HG02852 (cell line): ENCODE measurements at regions not wholly inside any gene's neighbourhood (a gene's known extent, or its start where the extent isn't known, plus 50 kb on each side); places are given as distances from the start of the nearest gene placed in this dataset.
"Not testable (repeated sequence)": the region's sequence is repeated elsewhere in the genome, so short reads cannot be mapped to it uniquely, and the experiment has no call there.

Experiments used
- ATAC-seq: cut with Tn5 transposase; IDR thresholded peaks from one replicate; pipeline ENCODE4 v1.9.1; 2021; ENCODE audit warnings: mild to moderate bottlenecking, moderate library complexity; ENCODE audit not compliant: unreplicated experiment

GRCh38 chr17:64786337-64786736, 124.2 kb upstream of the SMURF2 start:
- ATAC-seq, result no peak

GRCh38 chr17:64785011-64785421, 122.9 kb upstream of the SMURF2 start:
- ATAC-seq, result no peak

- ATAC-seq, result no peak
Observed at GRCh38 chr17:64784353-64785010, 122.4 kb upstream of the SMURF2 start.

DNA sequence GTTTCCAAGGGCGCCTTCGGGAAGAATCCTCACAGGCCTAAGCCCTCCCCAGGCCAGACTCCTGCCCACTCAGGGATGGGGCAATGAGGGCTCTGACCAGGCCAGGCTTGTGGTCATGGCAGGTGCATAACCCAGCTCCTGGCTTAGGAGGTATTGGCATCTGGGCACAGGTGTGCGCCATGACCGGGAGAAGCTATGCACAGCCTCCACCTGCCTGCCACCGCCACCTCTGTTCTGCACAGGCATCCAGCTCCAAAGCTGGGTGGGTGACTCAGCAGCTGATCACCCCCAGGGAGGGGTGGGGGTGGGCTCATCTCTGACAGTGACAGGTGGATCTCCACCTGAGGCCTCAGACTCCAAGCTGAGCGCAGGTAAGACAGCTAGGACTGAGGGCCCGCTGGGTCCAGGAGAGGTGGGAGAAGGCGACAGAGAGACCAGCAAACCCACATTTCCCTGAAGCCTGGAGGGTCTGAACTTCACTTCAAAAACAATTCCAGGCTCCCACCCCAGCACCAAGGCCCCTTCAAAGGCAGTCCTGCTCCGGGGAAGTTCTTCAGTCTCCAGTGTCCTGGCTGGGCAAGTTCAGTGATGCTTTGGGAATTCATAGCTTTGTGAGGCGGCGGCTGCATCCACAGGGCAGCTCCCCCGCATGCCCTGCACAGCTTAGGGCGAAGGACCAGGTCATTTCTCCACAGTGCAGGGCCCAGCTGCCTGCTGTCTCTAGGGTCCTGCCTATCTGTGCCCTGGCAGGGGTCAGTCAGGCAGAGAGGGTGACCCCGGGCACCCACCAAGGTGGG, 121.6 kb upstream of the SMURF2 start:
- no peak for ATAC-seq

DNA sequence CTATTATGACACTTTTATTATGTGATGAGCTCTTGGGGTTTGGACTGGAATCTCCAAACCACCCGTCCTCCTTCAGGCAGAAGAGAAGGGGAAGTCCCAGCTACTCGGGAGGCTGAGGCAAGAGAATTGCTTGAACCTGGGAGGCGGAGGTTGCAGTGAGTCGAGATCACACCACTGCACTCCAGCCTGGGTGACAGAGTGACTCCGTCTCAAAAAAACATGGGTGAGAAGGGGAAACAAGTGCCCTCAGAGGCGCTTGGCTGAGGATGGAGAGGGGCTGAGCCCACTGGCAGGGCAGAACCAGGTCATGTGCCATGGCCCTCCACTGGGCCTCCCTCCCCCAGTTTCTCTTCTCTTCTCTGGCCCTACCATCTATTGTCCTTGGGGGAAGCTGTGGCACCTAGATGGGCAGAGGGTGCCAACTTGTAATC, 120.9 kb upstream of the SMURF2 start:
- ATAC-seq, result no peak

DNA sequence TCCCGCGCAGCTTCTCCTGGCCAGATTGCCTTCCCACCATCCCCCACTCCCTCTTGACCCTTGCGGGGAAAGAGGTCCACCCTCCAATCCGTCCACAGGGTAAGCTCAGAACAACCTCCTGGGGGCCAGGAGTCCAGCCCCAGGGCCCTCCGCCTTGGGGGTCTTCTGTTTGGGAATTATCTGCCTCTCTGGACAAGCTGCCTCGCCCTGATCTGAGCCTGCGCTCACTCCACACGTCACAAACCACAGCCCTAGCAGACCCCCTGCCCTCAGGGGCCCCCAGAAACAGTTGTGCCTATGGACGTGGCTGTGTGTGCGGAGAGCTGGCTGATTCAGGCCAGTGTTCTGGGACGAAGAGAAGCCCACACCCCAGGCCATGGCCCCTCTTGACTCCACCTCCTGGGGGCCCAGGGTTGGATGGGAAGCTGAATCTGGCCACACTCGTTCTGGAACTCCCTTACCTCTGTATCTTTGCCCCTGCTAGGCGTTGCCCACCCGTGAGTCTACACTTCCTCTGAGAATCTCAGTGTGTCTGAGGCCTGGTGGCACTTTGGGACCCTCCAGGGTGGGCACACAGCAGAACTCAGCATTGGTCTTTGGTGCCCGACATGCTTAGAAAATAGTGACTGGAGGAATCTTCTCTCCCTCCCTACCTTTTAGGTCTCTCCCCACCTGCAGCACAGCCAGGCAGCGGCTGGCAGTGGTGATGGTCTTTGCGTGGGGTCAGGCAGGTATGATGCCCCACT, 119.9 kb upstream of the SMURF2 start:
- ATAC-seq, result no peak

- no peak for ATAC-seq
Observed at GRCh38 chr17:64781014-64781756, 119.1 kb upstream of the SMURF2 start.

DNA sequence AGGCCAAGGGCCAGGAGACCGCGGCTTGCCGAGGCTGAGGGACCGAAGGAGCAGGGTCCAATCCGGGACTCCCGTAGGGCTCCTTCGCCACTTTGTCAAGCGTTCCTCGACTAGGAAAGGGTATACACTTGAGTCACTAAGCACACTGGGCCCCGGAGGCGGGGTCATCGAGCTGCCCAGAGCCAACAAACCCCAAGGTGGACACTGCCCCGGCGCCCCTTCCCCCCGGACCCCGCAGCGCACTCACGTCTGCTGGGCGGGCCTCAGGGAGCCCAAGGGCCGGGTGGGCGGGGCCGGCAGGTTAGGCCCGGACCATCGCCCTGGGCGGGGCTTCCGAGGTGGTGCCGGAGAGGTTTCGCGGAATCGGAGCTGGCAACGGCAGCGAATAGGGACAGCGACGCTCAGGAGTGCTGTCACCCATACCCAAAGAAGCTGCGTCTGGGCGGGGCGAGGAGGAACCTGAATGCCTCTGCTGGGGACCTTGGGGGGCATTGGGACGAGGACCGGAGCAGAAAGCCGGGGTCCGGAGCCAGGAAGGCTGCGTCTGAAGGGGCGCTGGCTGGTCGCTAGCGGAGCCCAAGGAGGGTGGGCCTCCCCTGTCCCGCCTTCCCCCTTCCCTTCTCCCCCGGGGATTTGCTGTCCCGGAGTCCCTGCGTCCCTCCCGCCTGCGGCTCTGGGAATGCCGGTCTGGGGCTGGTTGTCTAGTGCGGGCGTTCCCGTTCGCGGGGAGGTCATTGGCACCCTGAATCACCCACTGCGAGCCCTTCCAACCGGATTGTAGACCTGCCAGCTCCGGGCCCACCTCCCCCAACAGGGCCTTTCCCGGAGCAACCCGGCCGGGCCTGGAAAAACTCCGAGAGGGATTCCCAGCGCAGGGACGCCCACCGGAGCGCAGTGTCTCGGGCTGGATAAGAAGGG, 118.2 kb upstream of the SMURF2 start:
- no peak for ATAC-seq

DNA sequence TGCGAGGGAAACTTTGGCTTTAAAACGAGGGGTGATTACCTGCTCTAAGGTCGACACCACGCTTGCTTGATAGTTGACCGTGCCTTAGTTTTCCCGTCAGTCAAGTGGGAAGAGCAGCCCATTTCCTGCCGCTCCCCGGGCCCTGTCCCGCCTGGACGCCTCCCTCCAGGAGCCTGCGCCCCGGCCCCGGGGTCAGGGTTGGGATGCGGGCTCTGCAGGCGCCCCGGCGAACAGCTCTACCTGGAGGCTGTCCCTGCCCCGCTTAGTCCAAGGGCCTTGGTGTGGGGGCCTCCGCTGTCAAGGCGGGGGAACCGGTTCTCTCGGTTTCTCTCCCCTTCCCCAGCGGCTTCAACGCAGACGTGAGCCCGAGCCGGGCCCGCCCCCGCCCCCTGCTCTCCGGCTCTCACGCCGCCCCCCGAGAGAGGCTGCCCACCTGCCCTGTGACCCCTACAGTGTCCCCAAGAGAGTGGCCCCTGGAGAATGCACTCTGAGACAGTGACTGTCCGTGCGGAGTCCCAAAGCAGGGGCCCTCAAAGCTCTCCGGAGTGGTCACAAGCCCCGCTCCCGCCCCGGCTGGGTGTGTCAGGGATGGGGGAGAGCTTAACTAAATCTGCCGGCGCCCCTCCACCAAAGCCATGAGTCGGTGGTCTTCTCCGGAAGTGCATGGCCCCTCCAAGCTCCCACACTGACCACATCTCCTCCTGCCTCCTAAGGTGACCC, 117.4 kb upstream of the SMURF2 start:
- no peak for ATAC-seq

- not testable (repeated sequence) for ATAC-seq
Observed at GRCh38 chr17:64779098-64779375, 116.9 kb upstream of the SMURF2 start.

DNA sequence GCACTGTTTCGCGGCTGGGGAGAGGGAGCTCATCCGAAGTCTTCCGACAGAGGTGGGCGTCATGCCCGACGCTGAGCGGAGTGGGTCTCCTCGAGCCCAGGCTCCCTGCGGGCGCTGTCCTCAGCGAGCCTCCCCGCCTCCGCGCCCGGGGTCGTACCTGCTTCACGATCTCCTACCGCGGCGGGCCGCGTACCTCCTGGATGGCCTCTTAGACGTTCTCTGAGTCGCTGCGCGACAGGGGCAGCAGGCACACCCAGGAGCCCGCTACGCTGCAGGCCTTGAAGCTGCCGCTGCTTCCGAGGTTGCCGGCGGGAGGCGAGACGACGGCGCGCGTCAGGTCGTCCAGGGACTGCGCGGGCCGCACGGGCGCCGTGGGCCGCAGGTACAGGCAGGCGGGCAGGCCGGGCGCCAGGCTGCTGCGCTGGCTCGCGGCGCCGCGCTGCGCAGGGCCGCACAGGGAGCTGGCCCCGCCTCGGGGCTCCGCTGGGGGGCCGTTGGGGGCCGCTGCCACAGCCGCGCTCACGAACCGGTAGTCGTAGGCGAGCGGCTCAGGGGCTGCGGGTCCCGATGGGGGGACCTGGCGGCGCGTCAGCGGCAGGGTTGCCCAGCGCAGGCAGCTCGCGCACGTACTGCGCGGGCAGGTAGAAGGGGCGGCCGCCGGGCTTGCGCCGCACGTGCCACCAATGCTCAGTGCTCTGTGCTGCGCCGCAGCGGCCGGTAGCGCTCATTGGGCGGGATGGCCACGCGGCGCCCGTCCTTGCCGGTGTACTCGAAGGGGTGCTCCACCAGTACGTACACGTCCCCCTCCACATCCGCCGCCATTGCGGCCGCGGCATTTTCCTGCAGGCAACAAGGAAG, 116.4 kb upstream of the SMURF2 start:
- no peak for ATAC-seq

- ATAC-seq, result no peak
Observed at GRCh38 chr17:64777415-64778239, 115.5 kb upstream of the SMURF2 start.

GRCh38 chr17:64776720-64777414, 114.8 kb upstream of the SMURF2 start:
- not testable (repeated sequence) for ATAC-seq

- ATAC-seq, result no peak
Observed at GRCh38 chr17:64775701-64776570, 113.8 kb upstream of the SMURF2 start.

DNA sequence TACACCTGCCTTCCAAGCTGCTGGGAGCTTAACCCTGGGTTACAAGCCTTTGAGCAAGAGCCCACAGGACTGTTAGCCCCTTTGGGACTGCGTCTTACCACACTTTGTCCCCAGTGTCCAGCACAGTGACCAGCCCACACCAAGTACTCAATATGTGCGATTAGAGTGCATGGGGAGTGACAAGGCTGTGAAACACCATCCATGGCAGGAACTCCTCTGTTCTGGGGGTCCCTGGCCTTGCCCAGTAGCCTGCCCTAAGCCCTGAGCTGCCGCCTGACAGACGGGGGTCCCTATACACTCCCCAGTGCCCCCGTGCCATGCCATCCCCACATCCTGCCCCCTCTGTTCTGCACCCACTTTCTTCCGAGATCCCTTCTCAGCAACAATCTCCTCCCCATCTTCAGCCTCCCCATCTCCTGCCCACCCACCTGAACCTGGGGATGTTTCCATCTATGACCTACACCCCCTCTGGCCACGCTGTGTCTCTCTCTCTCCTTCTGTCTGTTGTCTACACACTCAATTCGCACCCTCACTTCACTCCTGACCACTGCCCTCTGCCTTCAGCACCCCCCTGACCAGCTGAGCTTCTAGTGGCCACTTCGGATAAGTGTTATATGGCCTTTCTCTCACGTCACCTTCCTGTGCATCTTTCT, 112.9 kb upstream of the SMURF2 start:
- ATAC-seq, result no peak
